ENCODE measurements at regions not wholly inside any gene's neighbourhood (a gene's known extent, or its start where the extent isn't known, plus 50 kb on each side); places are given as distances from the start of the nearest gene placed in this dataset.

DNA sequence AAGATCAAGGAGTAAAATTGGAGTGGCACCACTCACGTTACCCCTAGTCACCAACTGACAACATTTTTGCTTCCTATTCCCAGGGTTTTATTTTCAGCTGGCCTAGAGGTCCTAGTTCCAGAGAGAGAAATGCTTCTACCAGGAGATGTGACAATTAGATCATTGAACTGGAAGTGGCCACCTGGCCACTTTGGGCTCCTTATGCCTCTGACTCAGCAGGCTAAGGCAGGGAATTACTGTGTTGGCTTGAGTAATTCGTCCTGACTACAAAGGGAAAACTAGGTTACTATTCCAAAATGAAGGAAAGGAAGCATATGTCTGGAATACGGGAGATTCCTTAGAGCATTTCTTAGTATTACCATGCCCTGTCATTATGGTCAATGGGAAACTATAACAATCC is 831.6 kb upstream of the NDST4 start:
- Histone ChIP-seq H3K4me3 (ENCODE audit: low read length, poor library complexity, severe bottlenecking) (no peak overlapping the region), H3K9me2 (replicated peaks; ENCODE audit: low read depth, low read length) (no peaks in the 10 kb centered on the region), H3K9ac (ENCODE audit: low read depth, low read length, poor library complexity, severe bottlenecking) (no peak overlapping the region), H3K27me3 (ENCODE audit: insufficient read depth, low read length, poor library complexity, severe bottlenecking) (no peaks in the 10 kb centered on the region), H3K36me3 (ENCODE audit: insufficient read depth, low read length) (no peaks in the 10 kb centered on the region), H3K4me1 (ENCODE audit: insufficient read depth, low read length, poor library complexity, severe bottlenecking) (no peaks in the 10 kb centered on the region), H3K79me2 (ENCODE audit: insufficient read depth, low read length) (no peaks in the 10 kb centered on the region), H4K20me1 (ENCODE audit: insufficient read depth, low read length, poor library complexity, severe bottlenecking) (no peaks in the 10 kb centered on the region), H3K4me2 (ENCODE audit: low read depth, low read length, poor library complexity, severe bottlenecking) (no peak overlapping the region), H3F3A (ENCODE audit: low read depth) (no peaks in the 10 kb centered on the region), H3K9me3 (ENCODE audit: insufficient read depth, low read depth, low read length) (no peaks in the 10 kb centered on the region), H2AFZ (ENCODE audit: low read length) (no peak overlapping the region)
- TF ChIP-seq EZH2phosphoT487 (IDR thresholded peaks at IDR 0.05; ENCODE audit: borderline replicate concordance) = no peak
- TF ChIP-seq, protein P1, sequence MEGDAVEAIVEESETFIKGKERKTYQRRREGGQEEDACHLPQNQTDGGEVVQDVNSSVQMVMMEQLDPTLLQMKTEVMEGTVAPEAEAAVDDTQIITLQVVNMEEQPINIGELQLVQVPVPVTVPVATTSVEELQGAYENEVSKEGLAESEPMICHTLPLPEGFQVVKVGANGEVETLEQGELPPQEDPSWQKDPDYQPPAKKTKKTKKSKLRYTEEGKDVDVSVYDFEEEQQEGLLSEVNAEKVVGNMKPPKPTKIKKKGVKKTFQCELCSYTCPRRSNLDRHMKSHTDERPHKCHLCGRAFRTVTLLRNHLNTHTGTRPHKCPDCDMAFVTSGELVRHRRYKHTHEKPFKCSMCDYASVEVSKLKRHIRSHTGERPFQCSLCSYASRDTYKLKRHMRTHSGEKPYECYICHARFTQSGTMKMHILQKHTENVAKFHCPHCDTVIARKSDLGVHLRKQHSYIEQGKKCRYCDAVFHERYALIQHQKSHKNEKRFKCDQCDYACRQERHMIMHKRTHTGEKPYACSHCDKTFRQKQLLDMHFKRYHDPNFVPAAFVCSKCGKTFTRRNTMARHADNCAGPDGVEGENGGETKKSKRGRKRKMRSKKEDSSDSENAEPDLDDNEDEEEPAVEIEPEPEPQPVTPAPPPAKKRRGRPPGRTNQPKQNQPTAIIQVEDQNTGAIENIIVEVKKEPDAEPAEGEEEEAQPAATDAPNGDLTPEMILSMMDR (conservative IDR thresholded peaks at IDR 0.05; ENCODE audit: low read length) = no peak

DNA sequence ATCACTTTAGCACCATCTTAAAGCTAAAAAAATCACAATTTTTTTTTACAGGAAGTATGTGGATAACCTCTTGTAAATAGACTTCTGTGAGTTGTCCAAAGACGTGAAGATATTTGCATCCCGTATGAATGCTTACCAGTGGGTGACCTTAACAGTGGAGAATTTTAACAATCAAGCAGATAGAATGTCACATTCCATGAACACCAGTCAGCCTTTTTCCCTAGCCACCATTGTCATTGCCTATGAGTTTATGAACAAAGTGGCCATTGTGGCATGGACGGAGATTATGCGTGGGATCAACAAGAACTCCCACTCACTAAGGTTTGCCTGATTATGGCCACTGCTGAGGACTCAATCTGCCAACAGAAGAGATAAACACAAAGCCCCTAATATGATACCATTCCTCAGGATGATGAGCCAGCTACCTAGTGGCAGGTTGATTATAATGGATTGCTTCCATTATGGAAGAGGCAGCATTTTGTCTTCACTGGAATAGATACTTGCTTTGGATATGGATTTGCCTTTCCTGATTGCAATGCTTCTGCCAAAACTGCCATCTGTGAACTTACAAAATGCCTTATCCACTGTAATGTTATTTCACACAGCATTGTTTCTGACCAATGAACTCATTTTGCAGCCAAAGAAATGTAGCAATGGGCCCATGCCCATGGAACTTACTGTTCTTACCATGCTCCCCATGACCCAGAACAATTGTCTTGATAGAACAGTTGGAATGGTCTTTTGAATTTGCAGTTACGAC is 830.9 kb upstream of the NDST4 start:
- no peaks in the 10 kb centered on the region for H3K36me3 ChIP-seq (ENCODE audit: insufficient read depth, low read length)
- TF ChIP-seq EZH2phosphoT487 (IDR thresholded peaks at IDR 0.05; ENCODE audit: borderline replicate concordance) = no peak
- TF ChIP-seq, protein P1 (conservative IDR thresholded peaks at IDR 0.05; ENCODE audit: low read length) = no peak
- no peaks in the 10 kb centered on the region for H3K9me3 ChIP-seq (ENCODE audit: insufficient read depth, low read depth, low read length)
- H3K27me3 ChIP-seq (ENCODE audit: insufficient read depth, low read length, poor library complexity, severe bottlenecking) = no peaks in the 10 kb centered on the region
- no peaks in the 10 kb centered on the region for H3K9me2 ChIP-seq (replicated peaks; ENCODE audit: low read depth, low read length)
- H3K4me3 ChIP-seq (ENCODE audit: low read length, poor library complexity, severe bottlenecking) = no peak overlapping the region
- no peaks in the 10 kb centered on the region for H3F3A ChIP-seq (ENCODE audit: low read depth)
- H3K4me1 ChIP-seq (ENCODE audit: insufficient read depth, low read length, poor library complexity, severe bottlenecking) = no peaks in the 10 kb centered on the region
- no peak overlapping the region for H3K9ac ChIP-seq (ENCODE audit: low read depth, low read length, poor library complexity, severe bottlenecking)
- no peaks in the 10 kb centered on the region for H3K79me2 ChIP-seq (ENCODE audit: insufficient read depth, low read length)
- no peak overlapping the region for H3K4me2 ChIP-seq (ENCODE audit: low read depth, low read length, poor library complexity, severe bottlenecking)
- H2AFZ ChIP-seq (ENCODE audit: low read length) = no peak overlapping the region
- H4K20me1 ChIP-seq (ENCODE audit: insufficient read depth, low read length, poor library complexity, severe bottlenecking) = no peaks in the 10 kb centered on the region

DNA sequence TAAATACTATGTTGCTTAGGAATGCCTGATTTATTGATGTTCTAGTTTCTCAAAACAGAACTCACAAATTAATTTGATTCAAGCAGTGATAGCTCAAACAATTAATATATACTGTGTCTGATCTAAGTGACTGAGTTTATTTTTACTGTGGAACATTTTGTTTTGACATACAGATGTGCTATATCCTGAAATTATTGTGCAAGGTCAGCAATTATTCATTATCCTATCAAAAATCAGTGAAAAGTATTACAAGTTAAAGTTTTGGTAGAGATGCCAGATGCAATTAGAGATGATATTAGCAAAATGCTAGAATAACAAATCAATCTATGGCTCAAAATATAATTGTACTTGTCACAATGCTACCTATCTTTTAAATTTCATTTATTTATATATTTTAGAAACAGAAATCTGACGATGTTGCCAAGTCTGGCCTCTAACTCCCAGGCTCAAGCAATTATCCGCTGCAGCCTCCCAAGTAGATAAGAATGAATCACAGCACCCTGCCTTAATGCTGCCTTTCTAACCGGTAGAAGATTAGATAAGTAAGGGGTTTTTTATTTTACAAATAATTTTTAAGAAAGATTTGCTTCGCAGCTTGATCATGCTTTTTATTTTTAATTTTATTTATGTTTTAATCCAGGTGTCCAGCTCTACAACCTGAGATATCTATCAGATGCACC is 825.5 kb upstream of the NDST4 start:
- TF ChIP-seq, protein P1 (conservative IDR thresholded peaks at IDR 0.05; ENCODE audit: low read length) = no peak
- no peak for TF ChIP-seq EZH2phosphoT487 (IDR thresholded peaks at IDR 0.05; ENCODE audit: borderline replicate concordance)
- Histone ChIP-seq H3K36me3 (ENCODE audit: insufficient read depth, low read length) (no peaks in the 10 kb centered on the region), H2AFZ (ENCODE audit: low read length) (no peak overlapping the region), H4K20me1 (ENCODE audit: insufficient read depth, low read length, poor library complexity, severe bottlenecking) (no peaks in the 10 kb centered on the region), H3K4me3 (ENCODE audit: low read length, poor library complexity, severe bottlenecking) (no peak overlapping the region), H3K27me3 (ENCODE audit: insufficient read depth, low read length, poor library complexity, severe bottlenecking) (no peaks in the 10 kb centered on the region), H3K9me3 (ENCODE audit: insufficient read depth, low read depth, low read length) (no peaks in the 10 kb centered on the region), H3K79me2 (ENCODE audit: insufficient read depth, low read length) (no peaks in the 10 kb centered on the region), H3K9me2 (replicated peaks; ENCODE audit: low read depth, low read length) (no peaks in the 10 kb centered on the region), H3K4me2 (ENCODE audit: low read depth, low read length, poor library complexity, severe bottlenecking) (no peak overlapping the region), H3K9ac (ENCODE audit: low read depth, low read length, poor library complexity, severe bottlenecking) (no peak overlapping the region), H3K4me1 (ENCODE audit: insufficient read depth, low read length, poor library complexity, severe bottlenecking) (no peaks in the 10 kb centered on the region), H3F3A (ENCODE audit: low read depth) (no peaks in the 10 kb centered on the region)
